GM12891 (cell line): ENCODE measurements at regions not wholly inside any gene's neighbourhood (a gene's known extent, or its start where the extent isn't known, plus 50 kb on each side); places are given as distances from the start of the nearest gene placed in this dataset.

Experiments
- POLR2A ChIP-seq: IDR thresholded peaks from 2 replicates; pipeline ENCODE4 v1.6.1; 2011; ENCODE audit warnings: low read depth, low read length, control low read depth
- POLR2AphosphoS5 ChIP-seq: IDR thresholded peaks from 2 replicates; pipeline ENCODE4 v1.6.1; 2011; ENCODE audit warnings: low read depth, low read length, control low read depth
- TAF1 ChIP-seq: IDR thresholded peaks from 2 replicates; pipeline ENCODE4 v1.6.1; 2011; ENCODE audit warnings: low read depth, low read length, control low read depth

- no peak for TF ChIP-seq POLR2A
- TF ChIP-seq POLR2AphosphoS5: no peak
- no peak for TF ChIP-seq TAF1
Measured at GRCh38 chr9:113694912-113695311, 181.2 kb upstream of the ZNF618 start.
